H9 (cell line): ENCODE measurements at regions not wholly inside any gene's neighbourhood (a gene's known extent, or its start where the extent isn't known, plus 50 kb on each side); places are given as distances from the start of the nearest gene placed in this dataset.

Experiments
- DNase-seq: peaks from one replicate; pipeline ENCODE4 v3.0.0-alpha.2; 2017
- H2AFZ ChIP-seq: one replicate; pipeline ENCODE4 v1.6.1; 2013; ENCODE audit warnings: mild to moderate bottlenecking, low read length, control low read depth, moderate library complexity
- H2AK5ac ChIP-seq: 2 replicates; pipeline ENCODE4 v1.6.1; 2013; ENCODE audit warnings: low read length, control low read depth, mixed read lengths; ENCODE audit not compliant: insufficient read length
- H2BK120ac ChIP-seq: one replicate; pipeline ENCODE4 v1.6.1; 2013; ENCODE audit warnings: low read depth, mild to moderate bottlenecking, low read length, control low read depth, inconsistent platforms; ENCODE audit not compliant: poor library complexity, severe bottlenecking
- H2BK12ac ChIP-seq: 2 replicates; pipeline ENCODE4 v1.6.1; 2013; ENCODE audit warnings: low read length, control low read depth, mixed read lengths, low read depth; ENCODE audit not compliant: insufficient read length
- H2BK15ac ChIP-seq: 2 replicates; pipeline ENCODE4 v1.6.1; 2013; ENCODE audit warnings: low read depth, low read length, control low read depth
- H2BK20ac ChIP-seq: one replicate; pipeline ENCODE4 v1.6.1; 2013; ENCODE audit warnings: low read depth, mild to moderate bottlenecking, low read length, control low read depth, inconsistent platforms; ENCODE audit not compliant: poor library complexity, severe bottlenecking
- H2BK5ac ChIP-seq: 2 replicates; pipeline ENCODE4 v1.6.1; 2013; ENCODE audit warnings: low read length, control low read depth, mixed read lengths; ENCODE audit not compliant: insufficient read length
- H3K14ac ChIP-seq: 2 replicates; pipeline ENCODE4 v1.6.1; 2013; ENCODE audit warnings: low read length, control low read depth; ENCODE audit not compliant: insufficient read depth
- H3K18ac ChIP-seq: 2 replicates; pipeline ENCODE4 v1.6.1; 2013; ENCODE audit warnings: low read depth, mild to moderate bottlenecking, mixed read lengths, low read length, control low read depth; ENCODE audit not compliant: insufficient read length
- H3K23ac ChIP-seq: 2 replicates; pipeline ENCODE4 v1.6.1; 2013; ENCODE audit warnings: low read length, control low read depth, mixed read lengths, low read depth; ENCODE audit not compliant: insufficient read length
- H3K23me2 ChIP-seq: 2 replicates; pipeline ENCODE4 v1.6.1; 2013; ENCODE audit warnings: low read depth, mild to moderate bottlenecking, mixed read lengths, low read length, control low read depth; ENCODE audit not compliant: insufficient read length, poor library complexity, severe bottlenecking
- H3K27ac ChIP-seq: 2 replicates; pipeline ENCODE4 v1.5.1; 2013; ENCODE audit warnings: low read length, control low read depth, mixed read lengths, low read depth; ENCODE audit not compliant: insufficient read length
- H3K27me3 ChIP-seq: 2 replicates; pipeline ENCODE4 v1.6.1; 2013; ENCODE audit warnings: low read length, control low read depth, inconsistent platforms; ENCODE audit not compliant: insufficient read depth
- H3K4ac ChIP-seq: 2 replicates; pipeline ENCODE4 v1.6.1; 2013; ENCODE audit warnings: low read depth, mild to moderate bottlenecking, control low read depth, inconsistent platforms, low read length, moderate library complexity
- H3K4me1 ChIP-seq: 2 replicates; pipeline ENCODE4 v1.6.1; 2013; ENCODE audit warnings: low read length, control low read depth, inconsistent platforms; ENCODE audit not compliant: insufficient read depth
- H3K4me2 ChIP-seq: 2 replicates; pipeline ENCODE4 v1.6.1; 2013; ENCODE audit warnings: low read length, control low read depth, mixed read lengths; ENCODE audit not compliant: insufficient read length, insufficient read depth
- H3K56ac ChIP-seq: 2 replicates; pipeline ENCODE4 v1.6.1; 2013; ENCODE audit warnings: low read depth, mild to moderate bottlenecking, mixed read lengths, low read length, control low read depth; ENCODE audit not compliant: insufficient read length
- H3K79me1 ChIP-seq: 2 replicates; pipeline ENCODE4 v1.6.1; 2013; ENCODE audit warnings: low read depth, mild to moderate bottlenecking, moderate library complexity, low read length, control low read depth, inconsistent platforms; ENCODE audit not compliant: insufficient read depth, poor library complexity, severe bottlenecking
- H3K79me2 ChIP-seq: 2 replicates; pipeline ENCODE4 v1.6.1; 2013; ENCODE audit warnings: low read length, control low read depth, inconsistent platforms; ENCODE audit not compliant: insufficient read depth
- H3K9ac ChIP-seq: 2 replicates; pipeline ENCODE4 v1.6.1; 2013; ENCODE audit warnings: low read length, control low read depth, mixed read lengths; ENCODE audit not compliant: insufficient read length; ENCODE audit errors: extremely low read depth
- H3K9me3 ChIP-seq: one replicate; pipeline ENCODE4 v1.6.1; 2013; ENCODE audit warnings: low read depth, low read length, inconsistent platforms; ENCODE audit not compliant: control insufficient read depth
- H3T11ph ChIP-seq: one replicate; pipeline ENCODE4 v1.6.1; 2013; ENCODE audit warnings: mild to moderate bottlenecking, low read length, control low read depth, inconsistent platforms
- H4K20me1 ChIP-seq: one replicate; pipeline ENCODE4 v1.6.1; 2013; ENCODE audit not compliant: control insufficient read depth, insufficient read length, insufficient read depth
- H4K5ac ChIP-seq: 2 replicates; pipeline ENCODE4 v1.6.1; 2013; ENCODE audit warnings: low read depth, mild to moderate bottlenecking, mixed read lengths, low read length, control low read depth; ENCODE audit not compliant: insufficient read length
- H4K8ac ChIP-seq: replicated peaks from 2 replicates; pipeline ENCODE4 v1.6.1; 2013; ENCODE audit warnings: low read length, control low read depth, mixed read lengths, low read depth; ENCODE audit not compliant: insufficient read length
- H4K91ac ChIP-seq: 2 replicates; pipeline ENCODE4 v1.6.1; 2013; ENCODE audit warnings: low read depth, mild to moderate bottlenecking, moderate library complexity, mixed read lengths, low read length, control low read depth; ENCODE audit not compliant: insufficient read length
- H3K27ac Mint-ChIP-seq, 3 experiments: 2 replicates in 2 of 3; 3 replicates in 1 of 3; pipeline ENCODE4 v1.8.0; 2020 to 2021; ENCODE audit warnings: mixed read lengths in 3 of 3, mild to moderate bottlenecking in 1 of 3, moderate library complexity in 1 of 3
- H3K27me3 Mint-ChIP-seq: 2 replicates; pipeline ENCODE4 v1.8.0; 2021; ENCODE audit warnings: low read depth, mild to moderate bottlenecking, moderate library complexity, mixed read lengths
- H3K36me3 Mint-ChIP-seq, 3 experiments: 2 replicates in 2 of 3; 3 replicates in 1 of 3; pipeline ENCODE4 v1.8.0; 2020 to 2021; ENCODE audit warnings: low read depth in 3 of 3, mixed read lengths in 3 of 3; ENCODE audit not compliant: insufficient read depth in 1 of 3
- H3K4me1 Mint-ChIP-seq, 2 experiments: 2 replicates each; pipeline ENCODE4 v1.8.0; 2020; ENCODE audit warnings: mixed read lengths in 2 of 2
- H3K4me3 Mint-ChIP-seq, 2 experiments: 2 replicates in 1 of 2; 3 replicates in 1 of 2; pipeline ENCODE4 v1.8.0; 2020 to 2021; ENCODE audit warnings: mild to moderate bottlenecking in 2 of 2, mixed read lengths in 2 of 2, moderate library complexity in 1 of 2
- H3K9me3 Mint-ChIP-seq, 2 experiments: 2 replicates in 1 of 2; 3 replicates in 1 of 2; pipeline ENCODE4 v1.8.0; 2020; ENCODE audit warnings: mild to moderate bottlenecking in 2 of 2, mixed read lengths in 2 of 2, moderate library complexity in 1 of 2
- TF ChIP-seq, protein P1 (sequence below): fragments of 200-600 bp; sonication (generic); conservative IDR thresholded peaks from 3 replicates; pipeline ENCODE4 v1.8.0; 2021; ENCODE audit warnings: antibody characterized with exemption, mild to moderate bottlenecking

DNA sequence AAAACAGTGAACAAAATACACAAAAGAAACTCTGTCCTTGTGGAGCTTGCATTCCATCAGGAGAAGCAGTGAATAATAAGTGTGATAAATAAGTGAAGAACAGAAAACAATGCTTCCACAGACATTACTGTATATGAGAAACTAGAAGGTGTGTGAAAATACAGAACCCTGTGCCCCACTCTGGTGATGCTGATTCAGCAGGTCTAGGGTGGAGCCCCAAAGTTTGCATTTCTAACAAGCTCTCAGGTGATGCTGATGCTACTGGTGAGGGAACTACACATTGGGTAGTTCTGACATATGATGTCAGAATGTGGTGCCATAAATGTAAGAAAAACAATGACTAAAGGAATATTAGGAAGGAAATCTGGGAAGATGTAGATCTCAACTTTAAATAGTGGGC lies 601.4 kb upstream of the BTBD3 start:
- Histone ChIP-seq H2AFZ (no peak overlapping the region), H3K9ac (no peak overlapping the region), H3K4me1 (no peaks in the 10 kb centered on the region), H4K8ac (no peak overlapping the region), H3K23me2 (no peaks in the 10 kb centered on the region), H2BK12ac (no peak overlapping the region), H2BK20ac (no peak overlapping the region), H2BK5ac (no peak overlapping the region), H3K27me3 (no peaks in the 10 kb centered on the region), H3K18ac (no peak overlapping the region), H3K27ac (no peak overlapping the region), H2BK120ac (no peak overlapping the region), H3T11ph (no peak overlapping the region), H2BK15ac (no peak overlapping the region), H4K91ac (no peak overlapping the region), H3K14ac (no peak overlapping the region), H3K56ac (no peak overlapping the region), H4K5ac (no peak overlapping the region), H3K23ac (no peak overlapping the region), H3K4ac (no peak overlapping the region), H3K9me3 (no peaks in the 10 kb centered on the region), H2AK5ac (no peak overlapping the region), H3K79me1 (no peaks in the 10 kb centered on the region), H3K4me2 (no peak overlapping the region), H4K20me1 (no peaks in the 10 kb centered on the region), H3K79me2 (no peaks in the 10 kb centered on the region)
- H3K4me3 Mint-ChIP-seq, result no peak overlapping the region
- TF ChIP-seq, protein P1, sequence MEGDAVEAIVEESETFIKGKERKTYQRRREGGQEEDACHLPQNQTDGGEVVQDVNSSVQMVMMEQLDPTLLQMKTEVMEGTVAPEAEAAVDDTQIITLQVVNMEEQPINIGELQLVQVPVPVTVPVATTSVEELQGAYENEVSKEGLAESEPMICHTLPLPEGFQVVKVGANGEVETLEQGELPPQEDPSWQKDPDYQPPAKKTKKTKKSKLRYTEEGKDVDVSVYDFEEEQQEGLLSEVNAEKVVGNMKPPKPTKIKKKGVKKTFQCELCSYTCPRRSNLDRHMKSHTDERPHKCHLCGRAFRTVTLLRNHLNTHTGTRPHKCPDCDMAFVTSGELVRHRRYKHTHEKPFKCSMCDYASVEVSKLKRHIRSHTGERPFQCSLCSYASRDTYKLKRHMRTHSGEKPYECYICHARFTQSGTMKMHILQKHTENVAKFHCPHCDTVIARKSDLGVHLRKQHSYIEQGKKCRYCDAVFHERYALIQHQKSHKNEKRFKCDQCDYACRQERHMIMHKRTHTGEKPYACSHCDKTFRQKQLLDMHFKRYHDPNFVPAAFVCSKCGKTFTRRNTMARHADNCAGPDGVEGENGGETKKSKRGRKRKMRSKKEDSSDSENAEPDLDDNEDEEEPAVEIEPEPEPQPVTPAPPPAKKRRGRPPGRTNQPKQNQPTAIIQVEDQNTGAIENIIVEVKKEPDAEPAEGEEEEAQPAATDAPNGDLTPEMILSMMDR, result no peak
- H3K36me3 Mint-ChIP-seq, result peaks cover 0 to 19% (median 7%) of the 10 kb centered on the region in 3 experiments; a peak in 6 of 7 replicates
- no peak overlapping the region for H3K27ac Mint-ChIP-seq
- H3K27me3 Mint-ChIP-seq, result no peaks in the 10 kb centered on the region
- no peak for DNase-seq
- peaks cover 14 to 18% of the 10 kb centered on the region in 2 experiments; a peak in 3 of 5 replicates for H3K9me3 Mint-ChIP-seq
- H3K4me1 Mint-ChIP-seq, result no peaks in the 10 kb centered on the region
